Stimulated activated CD4-positive, alpha-beta T cell treated with anti-CD3 and anti-CD28 coated beads, Interleukin-4, amount 100 ng/mL, for 48 hours (primary cell): ENCODE measurements at regions not wholly inside any gene's neighbourhood (a gene's known extent, or its start where the extent isn't known, plus 50 kb on each side); places are given as distances from the start of the nearest gene placed in this dataset.
"Not testable (repeated sequence)": the region's sequence is repeated elsewhere in the genome, so short reads cannot be mapped to it uniquely, and the experiment has no call there.

ENCODE experiments used
- DNase-seq, 2 donors: peaks; one replicate each; pipeline ENCODE4 v3.0.0-alpha.2; 2020; ENCODE audit warnings: low read depth in 2 of 2

DNA sequence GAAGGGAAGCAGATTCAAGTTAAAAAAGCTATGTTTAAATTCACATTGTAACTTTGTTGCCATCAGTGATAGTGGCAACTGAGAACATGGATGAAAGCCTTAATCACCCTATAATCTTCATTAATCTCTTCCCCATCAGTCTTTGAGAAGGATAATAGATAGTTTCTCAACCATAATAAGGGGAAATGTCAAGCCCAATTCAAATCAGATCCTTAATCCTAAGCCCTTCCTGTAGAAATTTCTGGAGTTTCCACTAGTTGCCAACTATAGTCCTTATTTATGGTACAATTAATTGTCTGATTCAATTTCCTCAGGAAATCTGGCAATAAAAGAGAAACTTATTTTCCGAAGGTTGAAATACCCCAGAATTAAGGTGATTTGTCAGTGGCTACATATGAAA lies 431.8 kb downstream of the ZWINT start:
- DNase-seq: no peak

DNA sequence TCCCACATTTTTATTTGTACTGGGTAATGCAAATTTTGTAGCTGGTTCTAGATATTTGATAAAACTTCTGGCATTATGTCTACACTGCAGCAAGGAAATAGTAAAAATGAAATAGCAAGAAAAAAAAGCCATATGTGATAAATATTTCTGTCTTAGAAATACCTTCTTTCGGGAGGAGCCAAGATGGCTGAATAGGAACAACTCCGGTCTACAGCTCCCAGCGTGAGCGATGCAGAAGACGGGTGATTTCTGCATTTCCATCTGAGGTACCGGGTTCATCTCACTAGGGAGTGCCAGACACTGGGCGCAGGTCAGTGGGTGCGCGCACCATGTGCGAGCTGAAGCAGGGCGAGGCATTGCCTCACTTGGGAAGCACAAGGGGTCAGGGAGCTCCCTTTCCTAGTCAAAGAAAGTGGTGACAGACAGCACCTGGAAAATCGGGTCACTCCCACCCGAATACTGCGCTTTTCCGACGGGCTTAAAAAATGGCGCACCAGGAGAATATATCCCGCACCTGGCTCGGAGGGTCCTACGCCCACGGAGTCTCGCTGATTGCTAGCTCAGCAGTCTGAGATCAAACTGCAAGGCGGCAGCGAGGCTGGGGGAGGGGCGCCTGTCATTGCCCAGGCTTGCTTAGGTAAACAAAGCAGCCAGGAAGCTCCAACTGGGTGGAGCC lies 461.4 kb downstream of the ZWINT start:
- DNase-seq: not testable (repeated sequence)

DNA sequence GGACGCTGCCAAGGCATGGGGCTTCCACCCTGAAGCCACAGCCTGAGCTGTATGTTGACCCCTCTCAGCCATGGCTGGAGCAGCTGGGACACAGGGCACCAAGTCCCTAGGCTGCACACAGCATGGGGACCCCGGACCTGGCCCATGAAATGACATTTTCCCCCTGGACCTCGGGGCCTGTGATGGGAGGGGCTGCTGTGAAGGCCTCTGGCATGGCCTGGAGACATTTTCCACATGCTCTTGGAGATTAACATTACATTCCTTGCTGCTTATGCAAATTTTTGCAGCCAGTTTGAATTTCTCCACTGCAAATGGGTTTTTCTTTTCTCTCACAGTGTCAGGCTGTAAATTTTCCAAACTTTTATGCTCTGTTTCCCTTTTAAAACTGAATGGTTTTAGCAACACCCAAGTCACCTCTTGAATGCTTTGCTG lies 463.6 kb downstream of the ZWINT start:
- no peak for DNase-seq

DNA sequence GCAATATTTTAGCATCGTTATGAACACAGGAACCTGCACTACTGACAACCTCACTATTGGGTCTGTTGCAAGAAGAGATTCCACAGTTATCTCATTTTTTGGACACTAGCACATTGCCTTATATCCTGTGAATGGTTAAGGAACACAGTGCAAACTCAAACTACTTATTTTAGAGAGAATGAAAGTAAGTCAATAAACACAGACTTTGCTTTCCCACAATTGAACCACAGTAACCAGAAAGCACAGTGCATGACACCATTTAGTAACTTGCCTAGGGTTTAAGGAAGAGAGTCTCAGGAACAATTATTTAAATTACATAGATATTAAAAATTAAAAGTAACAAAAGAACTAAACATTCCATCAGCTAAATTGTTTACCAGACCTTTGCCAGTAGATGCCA lies 468.8 kb downstream of the ZWINT start:
- DNase-seq: no peak

DNA sequence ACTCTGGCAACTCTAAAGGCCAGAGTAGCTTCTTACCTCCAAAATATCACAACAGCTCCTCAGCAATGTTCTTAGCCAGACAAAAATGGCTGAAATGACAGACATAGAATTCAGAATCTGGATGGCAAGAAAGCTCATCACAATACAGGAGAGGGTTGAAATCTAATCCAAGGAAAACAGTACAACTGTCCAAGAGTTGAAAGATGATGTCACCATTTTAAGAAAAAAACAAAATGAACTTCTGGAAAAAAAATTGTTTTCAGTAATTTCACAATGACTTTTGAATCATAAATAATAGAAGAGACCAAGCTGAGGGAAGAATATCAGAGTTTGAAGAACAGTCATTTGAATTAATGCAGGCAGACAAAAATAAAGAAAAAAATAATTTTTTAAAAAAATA lies 479.5 kb downstream of the ZWINT start:
- no peak for DNase-seq

DNA sequence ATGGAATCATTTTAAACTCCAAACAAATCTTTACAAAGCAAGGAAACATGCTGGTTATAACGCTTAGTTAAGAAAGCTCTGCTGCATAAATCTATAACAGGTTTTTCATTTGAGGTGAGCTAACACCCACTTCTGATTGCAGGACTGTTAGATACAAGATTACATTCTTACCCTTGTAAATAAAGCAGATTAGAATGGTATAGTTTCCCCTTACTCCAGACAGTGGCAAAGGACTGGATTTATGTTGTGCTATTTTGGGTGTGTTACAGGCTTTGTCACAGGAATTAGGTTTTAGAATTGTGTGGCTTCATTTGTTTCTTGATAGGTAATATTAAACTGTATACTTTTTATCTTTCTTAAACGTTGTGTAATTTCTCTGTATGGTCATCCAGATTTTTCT lies 487.6 kb downstream of the ZWINT start:
- no peak for DNase-seq

DNA sequence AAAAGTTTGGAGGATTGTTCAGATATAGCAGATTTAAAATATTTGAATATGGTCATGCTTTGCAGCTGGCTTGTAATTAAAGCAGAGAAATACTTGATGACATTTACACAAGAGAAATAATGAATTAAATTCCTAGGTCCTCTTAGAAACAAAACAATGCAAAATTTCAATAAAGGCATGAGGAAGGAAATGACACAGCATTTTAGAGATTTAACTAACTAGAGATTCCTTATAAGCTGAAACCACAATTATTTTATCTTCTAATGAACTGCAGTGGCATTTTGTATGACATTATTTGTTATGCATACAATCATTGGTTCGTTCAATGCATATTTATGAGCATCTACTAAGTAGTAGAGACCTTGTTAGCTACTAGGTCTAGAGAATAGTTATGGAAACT lies 490.9 kb downstream of the ZWINT start:
- no peak for DNase-seq

DNA sequence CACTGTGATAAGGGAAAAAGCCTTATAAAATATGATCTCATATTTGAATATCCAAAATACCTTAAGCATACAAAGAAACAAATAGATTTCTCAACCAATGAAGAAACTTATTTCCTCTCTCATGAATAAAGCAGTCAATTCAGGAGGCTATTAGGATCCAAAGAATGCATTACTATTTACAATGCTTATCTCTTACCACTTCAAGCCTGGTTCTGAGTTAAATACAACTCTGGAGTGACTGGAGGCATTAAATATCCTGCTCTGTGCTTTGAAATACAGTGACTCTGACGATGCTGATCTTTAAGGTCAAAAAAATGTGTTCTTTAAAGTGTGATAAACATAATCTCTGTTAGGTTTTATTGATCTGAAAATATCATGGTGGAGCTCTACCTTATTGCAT lies 493.2 kb downstream of the ZWINT start:
- no peak for DNase-seq

DNA sequence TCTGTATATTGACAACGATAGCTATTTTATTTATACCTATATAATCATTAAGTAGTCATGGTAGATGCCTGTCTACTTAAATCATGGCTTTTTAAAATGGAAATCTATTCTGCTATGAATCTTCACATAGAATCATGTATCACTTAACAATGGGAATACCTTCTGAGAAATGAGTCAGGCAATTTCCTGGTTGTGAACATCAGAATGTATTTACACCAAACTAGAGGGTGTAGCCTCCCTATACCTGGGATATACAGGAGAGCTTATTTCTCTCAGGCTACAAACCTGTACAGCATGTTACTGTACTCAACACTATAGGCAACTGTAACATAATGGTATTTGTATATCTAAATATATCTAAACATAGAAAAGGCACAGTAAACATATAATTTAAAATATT lies 502.3 kb downstream of the ZWINT start:
- DNase-seq: no peak

DNA sequence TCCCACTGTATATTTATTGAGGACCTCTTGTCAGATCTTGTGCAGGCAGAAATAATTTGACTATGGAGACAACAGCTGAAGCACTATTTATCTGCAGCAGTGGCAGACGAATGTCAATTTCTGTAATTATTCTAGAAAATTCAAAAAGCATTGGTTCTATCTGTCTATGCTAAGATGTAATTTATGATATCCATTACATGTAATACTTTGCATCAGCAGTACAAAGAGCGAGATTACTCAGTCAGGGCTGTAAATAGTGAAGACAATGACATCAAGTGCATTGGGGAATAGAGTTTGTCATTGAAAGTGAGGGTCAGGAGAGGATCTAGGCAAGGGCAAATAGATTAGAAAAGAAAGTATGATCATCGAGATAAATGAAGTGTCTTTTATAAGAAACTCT lies 508.2 kb downstream of the ZWINT start:
- DNase-seq: no peak

DNA sequence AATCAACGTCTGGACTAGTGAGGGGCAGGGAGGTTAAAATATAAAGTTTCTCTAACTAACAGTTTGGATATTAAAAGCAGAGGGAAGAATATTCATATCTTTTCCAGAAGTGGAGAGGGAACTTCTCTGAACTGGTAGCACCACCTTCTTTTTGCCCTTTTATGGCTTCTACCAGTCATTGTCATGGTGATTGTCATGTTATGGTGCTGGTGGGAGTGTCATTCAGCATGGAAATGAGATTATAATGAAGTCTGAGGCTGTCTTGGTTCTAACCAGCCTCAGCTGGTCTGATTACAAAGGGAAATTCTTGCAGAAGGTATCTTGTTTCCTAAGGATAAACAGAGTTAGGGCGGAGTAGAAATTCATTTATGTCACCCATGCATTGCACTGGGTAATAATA lies 523.8 kb downstream of the ZWINT start:
- no peak for DNase-seq

DNA sequence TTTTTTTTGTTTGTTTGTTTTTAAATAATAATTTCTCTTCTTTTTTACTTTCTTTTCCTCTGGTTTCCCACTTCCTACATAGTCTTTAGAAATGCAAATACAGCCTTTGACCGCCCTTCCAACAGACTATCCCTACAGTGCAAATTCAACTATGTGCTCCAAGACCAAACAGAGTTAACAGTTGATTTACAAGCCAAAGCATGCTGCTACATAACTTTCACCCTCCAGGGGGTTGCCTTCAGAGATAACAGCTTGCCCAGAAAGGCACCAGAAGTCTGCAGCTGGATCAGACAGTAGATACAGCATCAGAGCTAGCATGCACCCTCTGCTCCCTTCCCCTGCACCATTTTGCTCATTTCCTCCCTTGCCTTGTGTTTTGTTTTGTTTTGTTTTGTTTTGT lies 539.0 kb downstream of the ZWINT start:
- DNase-seq: no peak

DNA sequence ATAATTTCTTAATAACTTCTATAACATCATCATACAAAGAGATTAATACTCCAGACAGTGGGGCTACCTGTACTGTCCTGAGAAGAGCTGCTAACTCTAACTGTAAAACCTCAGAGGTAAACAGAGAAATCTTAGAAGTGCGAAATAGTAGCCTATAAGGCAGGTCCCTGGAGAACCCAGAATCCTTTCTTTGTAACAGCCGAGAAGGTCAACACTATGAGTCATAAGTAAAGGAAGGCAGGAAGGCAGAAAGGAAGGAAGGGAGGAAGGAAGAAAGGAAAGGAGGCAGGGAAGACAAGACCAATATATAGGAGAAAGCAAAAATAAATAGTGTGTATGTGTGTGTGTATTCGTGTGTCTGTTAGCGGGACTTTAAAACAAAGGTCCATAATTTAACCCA lies 540.6 kb downstream of the ZWINT start:
- DNase-seq: no peak

DNA sequence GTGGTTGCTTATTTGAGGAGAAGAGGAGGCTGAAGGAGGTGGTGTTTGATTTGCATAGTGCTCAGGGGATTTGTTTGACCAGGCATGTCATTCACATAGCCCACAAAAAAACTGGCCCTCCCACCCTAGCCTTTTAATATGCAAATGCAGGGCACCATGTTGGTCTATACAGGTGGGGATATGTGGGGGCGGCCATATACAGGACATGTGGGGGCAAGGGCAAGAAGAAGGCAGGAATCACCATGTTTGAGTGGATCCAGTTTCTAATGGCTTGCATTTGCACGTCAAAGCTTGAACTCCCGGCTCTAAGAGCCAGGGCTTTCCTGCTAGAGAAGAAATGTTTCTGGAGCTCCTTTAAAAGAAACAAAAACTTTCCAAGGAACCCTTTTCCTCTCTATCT lies 541.0 kb downstream of the ZWINT start:
- DNase-seq: no peak

DNA sequence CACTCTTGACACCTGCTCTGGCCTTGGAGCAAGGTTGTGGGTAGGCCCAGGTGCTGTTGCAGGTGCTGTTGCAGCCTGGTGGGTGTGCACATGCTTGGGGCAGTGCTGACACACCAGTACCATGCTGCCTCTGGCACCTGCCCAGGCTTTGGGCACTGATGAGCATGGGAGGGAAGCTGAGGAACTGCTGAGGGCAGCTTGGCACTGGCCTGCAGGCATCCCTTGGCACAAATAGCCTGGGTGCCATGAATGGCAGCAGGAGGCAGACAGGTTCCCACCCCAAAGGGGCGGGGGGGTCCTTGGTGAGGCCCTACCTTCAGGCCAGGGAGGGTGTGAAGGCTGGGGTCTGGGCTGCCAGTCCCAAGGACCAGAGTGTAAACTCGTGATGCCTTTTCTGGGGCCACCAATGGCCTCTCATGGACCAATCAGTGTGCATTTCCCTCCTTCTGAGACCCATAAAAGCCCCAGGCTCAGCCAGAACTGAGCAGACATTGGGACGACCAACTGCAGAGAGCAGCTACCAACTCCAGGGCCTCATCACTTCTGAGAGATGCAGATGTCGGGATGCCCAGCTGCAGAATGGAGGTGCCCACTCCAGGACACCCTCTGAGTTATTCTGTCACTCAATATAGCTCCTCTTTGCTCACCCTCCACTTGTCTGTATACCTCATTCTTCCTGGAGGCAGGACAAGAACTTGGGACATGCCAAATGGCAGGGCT lies 547.4 kb downstream of the ZWINT start:
- DNase-seq: no peak

DNA sequence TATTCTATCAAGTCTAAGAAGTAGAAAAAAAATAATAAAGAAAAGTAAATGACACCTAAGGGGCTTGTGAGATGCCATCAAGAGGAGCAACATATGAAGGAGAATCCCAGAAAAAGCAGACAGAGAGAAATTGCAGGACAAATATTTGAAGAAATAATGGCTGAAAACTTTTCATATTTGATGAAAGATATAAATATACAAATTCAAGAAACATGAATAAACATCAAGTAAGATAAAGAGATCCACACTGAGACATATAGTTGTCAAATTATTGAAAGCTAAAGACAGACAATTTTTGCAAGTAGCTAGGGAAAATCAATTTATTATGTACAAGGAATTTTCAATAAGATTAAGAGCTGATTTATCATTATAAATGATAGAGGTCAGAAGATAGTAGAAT lies 558.0 kb downstream of the ZWINT start:
- no peak for DNase-seq

DNA sequence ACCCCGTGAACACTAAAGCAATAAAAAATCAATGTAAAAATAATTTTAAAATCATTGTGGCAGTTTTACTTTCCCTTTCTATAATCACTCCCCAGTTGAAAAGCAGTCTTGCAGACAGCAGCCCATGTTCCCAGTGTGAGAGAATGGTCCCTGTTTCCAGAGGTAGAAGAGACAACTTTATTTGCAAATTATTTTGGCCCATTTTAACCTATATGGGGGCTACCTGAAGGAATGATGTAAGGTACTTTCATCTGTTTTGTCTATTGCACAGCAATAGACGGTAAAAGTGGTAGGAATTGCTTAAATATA lies 559.8 kb downstream of the ZWINT start:
- DNase-seq: no peak

DNA sequence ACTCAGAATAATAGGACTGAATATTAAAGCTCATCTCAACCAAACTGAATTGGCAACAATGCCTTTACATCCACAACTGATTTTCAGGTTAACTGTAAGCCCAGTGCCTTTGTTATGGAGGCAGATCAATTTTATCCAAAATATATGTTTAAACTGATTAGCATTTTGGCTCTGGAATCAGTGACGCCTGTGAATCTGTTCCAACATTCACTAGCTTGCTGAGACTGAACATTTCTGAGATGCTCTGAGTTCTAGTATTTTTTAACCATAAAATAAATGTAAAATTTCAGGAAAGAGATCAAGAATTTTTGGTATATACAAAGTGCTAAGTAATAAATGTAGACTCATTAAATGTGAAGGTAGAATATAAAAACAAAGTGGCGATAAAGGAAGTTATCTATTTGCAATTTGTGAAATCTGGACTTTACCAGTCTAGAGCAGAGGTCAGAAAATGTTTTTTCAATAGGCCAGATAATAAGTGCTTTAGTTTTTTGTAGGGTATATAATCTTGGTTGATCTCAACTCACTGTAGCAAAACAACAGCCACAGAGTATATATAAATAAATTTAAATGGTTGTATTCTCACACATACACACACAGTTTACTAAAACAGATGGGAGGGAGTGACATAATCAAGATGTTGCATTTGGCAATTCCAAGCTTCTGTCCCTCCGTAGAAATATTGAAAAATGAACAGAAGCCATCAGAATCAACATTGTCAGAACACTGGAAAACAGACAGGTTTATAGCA lies 560.3 kb downstream of the ZWINT start:
- no peak for DNase-seq

DNA sequence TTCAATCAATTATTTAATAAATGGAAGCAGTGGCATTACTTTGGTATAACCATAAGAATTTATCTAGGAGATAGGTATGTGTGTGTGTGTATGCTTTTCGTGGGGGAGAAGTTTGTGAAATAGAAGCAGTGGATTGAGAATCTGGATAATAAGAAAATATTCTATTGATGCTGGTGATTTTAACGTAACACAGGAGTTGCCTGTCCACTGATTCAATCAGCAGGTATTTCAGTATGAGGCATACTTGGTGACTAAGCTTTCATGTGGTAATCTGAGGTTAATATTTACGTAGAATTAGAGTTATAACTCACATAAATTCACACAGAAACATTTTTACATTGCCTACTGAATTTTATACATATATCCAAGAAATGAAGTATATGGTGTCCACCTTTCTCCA lies 568.0 kb downstream of the ZWINT start:
- no peak for DNase-seq

DNA sequence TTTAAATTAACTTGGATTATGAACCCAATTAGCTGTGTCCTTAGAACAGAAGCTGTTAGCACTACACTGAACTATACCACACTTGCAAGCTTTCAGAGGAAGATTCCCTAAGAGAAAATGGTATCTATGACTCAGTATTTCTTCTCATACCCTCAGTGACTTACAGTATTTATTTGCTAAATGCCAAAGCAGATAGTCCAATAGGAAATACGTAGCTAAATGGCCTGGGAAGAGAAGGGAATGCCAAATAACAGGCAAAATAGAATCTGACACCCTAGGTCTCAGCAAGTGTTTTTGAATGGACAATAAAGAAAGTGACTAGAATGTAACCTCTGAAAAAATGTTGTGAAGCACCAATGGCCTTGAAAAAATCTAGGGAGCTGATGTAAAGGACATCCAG lies 570.8 kb downstream of the ZWINT start:
- DNase-seq: not testable (repeated sequence)

DNA sequence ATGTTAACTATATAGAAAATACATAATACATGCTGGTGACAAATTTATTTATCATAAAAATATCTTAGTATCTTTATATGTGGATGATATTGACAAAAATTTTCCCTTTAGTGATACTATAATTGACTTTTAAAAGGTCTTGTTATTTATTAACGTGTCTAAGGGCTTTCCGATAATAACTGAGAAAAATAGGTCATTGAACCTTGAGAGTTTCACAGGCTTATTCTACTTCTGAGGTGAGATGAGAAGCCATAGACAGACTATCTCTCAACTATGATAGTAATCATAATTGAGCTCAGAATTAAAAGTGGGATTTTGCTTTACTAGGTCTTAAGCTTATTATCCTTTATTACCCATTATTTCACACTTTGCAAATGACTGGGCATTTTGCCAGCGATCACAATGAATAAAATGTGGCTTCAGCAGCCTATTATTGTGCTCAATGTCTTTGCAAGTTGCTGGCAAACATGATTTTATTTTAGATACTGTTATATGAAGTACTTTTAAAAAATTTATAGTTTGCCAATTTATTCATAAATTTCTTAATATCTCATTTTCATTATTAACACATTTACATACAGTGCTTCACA lies 574.5 kb downstream of the ZWINT start:
- DNase-seq: no peak

DNA sequence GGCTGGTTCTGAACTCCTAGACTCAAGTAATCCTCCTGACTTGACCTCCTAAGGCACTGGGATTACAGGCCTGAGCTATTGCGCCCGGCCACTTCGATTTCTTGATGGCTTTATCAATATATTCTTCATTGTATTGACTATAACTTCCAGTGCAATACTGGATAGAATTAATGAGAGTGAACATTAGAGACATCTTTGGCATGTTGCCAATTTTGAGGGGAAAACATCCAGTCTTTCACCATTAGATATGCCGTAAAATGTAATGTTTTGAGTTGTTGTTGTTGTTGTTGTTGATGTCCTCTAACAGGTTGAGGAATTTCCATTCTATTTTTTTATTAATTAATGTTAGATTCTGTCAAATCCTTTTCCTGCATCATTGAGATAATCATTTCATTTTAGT lies 578.9 kb downstream of the ZWINT start:
- no peak for DNase-seq

DNA sequence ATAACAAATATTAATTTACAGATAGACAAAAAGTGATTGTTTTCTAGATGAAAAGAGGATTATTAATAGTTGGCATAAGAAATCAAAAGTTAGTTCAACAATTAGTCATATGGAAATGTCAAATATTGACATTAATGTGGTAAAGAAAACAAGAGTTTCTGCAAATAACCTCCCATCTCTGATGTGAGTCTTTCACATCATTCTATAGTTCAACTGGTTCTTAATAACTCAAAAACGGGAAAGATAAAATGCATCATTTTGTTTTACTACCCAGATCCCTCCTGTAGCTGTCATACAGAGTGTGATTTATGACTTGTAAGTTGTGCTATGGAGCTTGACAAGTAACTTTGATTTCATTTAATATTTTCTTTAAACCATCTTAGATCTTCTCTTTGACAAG lies 594.8 kb downstream of the ZWINT start:
- no peak for DNase-seq
